ENCODE measurements at regions not wholly inside any gene's neighbourhood (a gene's known extent, or its start where the extent isn't known, plus 50 kb on each side); places are given as distances from the start of the nearest gene placed in this dataset.

- no peaks in the 10 kb centered on the region for H3K4me1 Mint-ChIP-seq (ENCODE audit: low read depth, unreplicated experiment)
- no TSS peak for BruUV-seq (replicated peaks)
- TF ChIP-seq, protein P1, sequence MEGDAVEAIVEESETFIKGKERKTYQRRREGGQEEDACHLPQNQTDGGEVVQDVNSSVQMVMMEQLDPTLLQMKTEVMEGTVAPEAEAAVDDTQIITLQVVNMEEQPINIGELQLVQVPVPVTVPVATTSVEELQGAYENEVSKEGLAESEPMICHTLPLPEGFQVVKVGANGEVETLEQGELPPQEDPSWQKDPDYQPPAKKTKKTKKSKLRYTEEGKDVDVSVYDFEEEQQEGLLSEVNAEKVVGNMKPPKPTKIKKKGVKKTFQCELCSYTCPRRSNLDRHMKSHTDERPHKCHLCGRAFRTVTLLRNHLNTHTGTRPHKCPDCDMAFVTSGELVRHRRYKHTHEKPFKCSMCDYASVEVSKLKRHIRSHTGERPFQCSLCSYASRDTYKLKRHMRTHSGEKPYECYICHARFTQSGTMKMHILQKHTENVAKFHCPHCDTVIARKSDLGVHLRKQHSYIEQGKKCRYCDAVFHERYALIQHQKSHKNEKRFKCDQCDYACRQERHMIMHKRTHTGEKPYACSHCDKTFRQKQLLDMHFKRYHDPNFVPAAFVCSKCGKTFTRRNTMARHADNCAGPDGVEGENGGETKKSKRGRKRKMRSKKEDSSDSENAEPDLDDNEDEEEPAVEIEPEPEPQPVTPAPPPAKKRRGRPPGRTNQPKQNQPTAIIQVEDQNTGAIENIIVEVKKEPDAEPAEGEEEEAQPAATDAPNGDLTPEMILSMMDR (IDR thresholded peaks at IDR 0.05; ENCODE audit: insufficient read depth in 1 of 2, low read depth in 1 of 2, low read length in 1 of 2, severe bottlenecking in 1 of 2, unreplicated experiment in 1 of 2), result no peak
- DNase-seq, result no peak
- ChIA-PET POLR2A (no interaction called here), CTCF (no interaction called here)
- no peaks in the 10 kb centered on the region for H3K4me1 ChIP-seq
- intact Hi-C loops (cut with micrococcal nuclease; ENCODE audit: unreplicated experiment), result no loop called here
- H3K27me3 Mint-ChIP-seq (ENCODE audit: insufficient read depth, unreplicated experiment), result no peaks in the 10 kb centered on the region
- no peak overlapping the region for H3K27ac Mint-ChIP-seq (ENCODE audit: unreplicated experiment)
- H3K4me3 Mint-ChIP-seq (ENCODE audit: unreplicated experiment), result no peak overlapping the region
- H3K9me3 Mint-ChIP-seq (ENCODE audit: unreplicated experiment), result no peaks in the 10 kb centered on the region
- no peak overlapping the region for H3K4me3 ChIP-seq (ENCODE audit: low read depth, low read length)
- no peaks in the 10 kb centered on the region for H3K27me3 ChIP-seq (replicated peaks; ENCODE audit: control insufficient read depth, insufficient read depth, low read length)
- no peaks in the 10 kb centered on the region for H3K36me3 Mint-ChIP-seq (ENCODE audit: insufficient read depth, unreplicated experiment)
- no peaks in the 10 kb centered on the region for H3K9me3 ChIP-seq
- no peaks in the 10 kb centered on the region for H3K36me3 ChIP-seq (ENCODE audit: control insufficient read depth, insufficient read depth, low read length)
These were observed 332.0 kb downstream of the RAPGEF2 start for GRCh38 chr4:159434871-159435241.

GRCh38 chr4:159435561-159436023 is 332.7 kb downstream of the RAPGEF2 start:
- H3K27ac Mint-ChIP-seq (ENCODE audit: unreplicated experiment), result no peak overlapping the region
- H3K4me3 Mint-ChIP-seq (ENCODE audit: unreplicated experiment), result no peak overlapping the region
- H3K27me3 Mint-ChIP-seq (ENCODE audit: insufficient read depth, unreplicated experiment), result no peaks in the 10 kb centered on the region
- ChIA-PET POLR2A (no interaction called here), CTCF (no interaction called here)
- no peak overlapping the region for H3K4me3 ChIP-seq (ENCODE audit: low read depth, low read length)
- BruUV-seq (replicated peaks), result no TSS peak
- TF ChIP-seq, protein P1 (IDR thresholded peaks at IDR 0.05; ENCODE audit: insufficient read depth in 1 of 2, low read depth in 1 of 2, low read length in 1 of 2, severe bottlenecking in 1 of 2, unreplicated experiment in 1 of 2), result no peak
- no peaks in the 10 kb centered on the region for H3K36me3 Mint-ChIP-seq (ENCODE audit: insufficient read depth, unreplicated experiment)
- intact Hi-C loops (cut with micrococcal nuclease; ENCODE audit: unreplicated experiment), result no loop called here
- no peaks in the 10 kb centered on the region for H3K36me3 ChIP-seq (ENCODE audit: control insufficient read depth, insufficient read depth, low read length)
- DNase-seq, result no peak
- H3K4me1 Mint-ChIP-seq (ENCODE audit: low read depth, unreplicated experiment), result no peaks in the 10 kb centered on the region
- H3K9me3 Mint-ChIP-seq (ENCODE audit: unreplicated experiment), result no peaks in the 10 kb centered on the region
- H3K9me3 ChIP-seq, result no peaks in the 10 kb centered on the region
- no peaks in the 10 kb centered on the region for H3K27me3 ChIP-seq (replicated peaks; ENCODE audit: control insufficient read depth, insufficient read depth, low read length)
- no peaks in the 10 kb centered on the region for H3K4me1 ChIP-seq

DNA sequence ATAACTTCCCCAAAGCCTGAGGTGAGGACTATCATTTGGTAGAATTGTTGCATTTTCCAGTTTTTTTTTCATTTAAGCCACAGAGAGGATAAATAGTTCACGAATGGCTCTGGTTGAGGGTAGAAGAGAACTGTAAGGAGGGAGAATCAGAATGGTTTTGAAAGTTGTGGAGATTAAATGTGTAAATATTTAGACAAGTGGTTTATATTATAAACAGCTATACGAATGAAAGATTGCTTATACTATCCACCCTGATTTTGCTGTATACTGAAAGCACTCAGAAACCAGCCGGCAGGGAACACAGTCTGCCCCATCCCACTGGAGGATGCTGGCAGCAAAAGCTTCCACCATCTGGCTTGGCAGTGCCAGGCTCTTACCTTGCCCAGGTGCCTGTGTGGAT is 341.1 kb downstream of the RAPGEF2 start:
- Histone ChIP-seq H3K36me3 (ENCODE audit: control insufficient read depth, insufficient read depth, low read length) (no peaks in the 10 kb centered on the region), H3K4me3 (ENCODE audit: low read depth, low read length) (no peak overlapping the region), H3K9me3 (no peaks in the 10 kb centered on the region), H3K4me1 (no peaks in the 10 kb centered on the region), H3K27me3 (replicated peaks; ENCODE audit: control insufficient read depth, insufficient read depth, low read length) (no peaks in the 10 kb centered on the region)
- Mint-ChIP-seq H3K36me3 (ENCODE audit: insufficient read depth, unreplicated experiment) (no peaks in the 10 kb centered on the region), H3K4me1 (ENCODE audit: low read depth, unreplicated experiment) (no peaks in the 10 kb centered on the region), H3K27ac (ENCODE audit: unreplicated experiment) (no peak overlapping the region), H3K27me3 (ENCODE audit: insufficient read depth, unreplicated experiment) (no peaks in the 10 kb centered on the region), H3K4me3 (ENCODE audit: unreplicated experiment) (no peak overlapping the region), H3K9me3 (ENCODE audit: unreplicated experiment) (no peaks in the 10 kb centered on the region)
- BruUV-seq (replicated peaks), result no TSS peak
- intact Hi-C loops (cut with micrococcal nuclease; ENCODE audit: unreplicated experiment), result no loop called here
- ChIA-PET CTCF (no interaction called here), POLR2A (no interaction called here)
- TF ChIP-seq, protein P1 (IDR thresholded peaks at IDR 0.05; ENCODE audit: insufficient read depth in 1 of 2, low read depth in 1 of 2, low read length in 1 of 2, severe bottlenecking in 1 of 2, unreplicated experiment in 1 of 2), result no peak
- DNase-seq, result no peak

Measured in Caco-2 (cell line).